ENCODE measurements at regions not wholly inside any gene's neighbourhood (a gene's known extent, or its start where the extent isn't known, plus 50 kb on each side); places are given as distances from the start of the nearest gene placed in this dataset.

- Histone ChIP-seq H3F3A (ENCODE audit: insufficient read depth, low read depth) (peaks cover 2% of the 10 kb centered on the region), H3K9me2 (ENCODE audit: insufficient read depth) (no peaks in the 10 kb centered on the region), H3K4me2 (no peak overlapping the region), H3K4me3 (no peak overlapping the region), H3K9me3 (ENCODE audit: insufficient read depth, low read depth) (no peaks in the 10 kb centered on the region), H3K27ac (no peak overlapping the region), H3K27me3 (ENCODE audit: insufficient read depth, low read depth) (no peaks in the 10 kb centered on the region), H4K20me1 (ENCODE audit: insufficient read depth) (no peaks in the 10 kb centered on the region), H3K36me3 (ENCODE audit: low read depth) (no peaks in the 10 kb centered on the region), H3K4me1 (replicated peaks; ENCODE audit: insufficient read depth) (peaks cover 8% of the 10 kb centered on the region), H3K79me2 (ENCODE audit: low read depth) (no peaks in the 10 kb centered on the region), H2AFZ (no peak overlapping the region)
- TF ChIP-seq EZH2 (IDR thresholded peaks at IDR 0.05; ENCODE audit: low read depth) (no peak), CTCF (conservative IDR thresholded peaks at IDR 0.05) (no peak)
- CTCF ChIA-PET = no interaction called here
- intact Hi-C loops (cut with micrococcal nuclease; ENCODE audit: unreplicated experiment) = no loop called here
- no TSS peak for BruUV-seq (replicated peaks)
- DNase-seq = no peak
- POLR2A ChIA-PET (ENCODE audit: unreplicated experiment) = no interaction called here
Measured at GRCh38 chr13:27336014-27336673, 65.5 kb downstream of the RASL11A start.

DNA sequence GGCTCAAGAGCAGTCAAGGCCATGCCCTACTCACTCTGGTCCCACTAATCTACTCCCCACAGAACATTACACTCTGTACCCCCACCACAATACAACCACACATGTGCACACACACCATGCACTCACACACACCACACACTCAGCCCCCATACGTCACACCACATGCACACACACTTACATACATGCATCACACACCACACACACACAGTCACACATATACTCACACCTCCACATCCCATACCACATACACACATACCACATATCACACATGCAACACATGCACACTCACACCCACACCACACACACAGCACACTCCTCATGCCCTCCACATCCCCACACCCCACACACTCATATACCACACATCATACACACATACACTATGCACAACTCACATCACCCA is 67.6 kb downstream of the RASL11A start:
- no peak overlapping the region for H2AFZ ChIP-seq
- no peaks in the 10 kb centered on the region for H3K79me2 ChIP-seq (ENCODE audit: low read depth)
- no peaks in the 10 kb centered on the region for H3K9me3 ChIP-seq (ENCODE audit: insufficient read depth, low read depth)
- no peak overlapping the region for H3K4me2 ChIP-seq
- no peak overlapping the region for H3K4me3 ChIP-seq
- no peak overlapping the region for H3K27ac ChIP-seq
- H3K27me3 ChIP-seq (ENCODE audit: insufficient read depth, low read depth) = no peaks in the 10 kb centered on the region
- DNase-seq = no peak
- H3K9me2 ChIP-seq (ENCODE audit: insufficient read depth) = no peaks in the 10 kb centered on the region
- POLR2A ChIA-PET (ENCODE audit: unreplicated experiment) = no interaction called here
- H4K20me1 ChIP-seq (ENCODE audit: insufficient read depth) = no peaks in the 10 kb centered on the region
- CTCF ChIA-PET = no interaction called here
- H3F3A ChIP-seq (ENCODE audit: insufficient read depth, low read depth) = peaks cover 22% of the 10 kb centered on the region
- BruUV-seq (replicated peaks) = no TSS peak
- intact Hi-C loops (cut with micrococcal nuclease; ENCODE audit: unreplicated experiment) = no loop called here
- TF ChIP-seq EZH2 (IDR thresholded peaks at IDR 0.05; ENCODE audit: low read depth) (no peak), CTCF (conservative IDR thresholded peaks at IDR 0.05) (no peak)
- peaks cover 25% of the 10 kb centered on the region for H3K4me1 ChIP-seq (replicated peaks; ENCODE audit: insufficient read depth)
- no peaks in the 10 kb centered on the region for H3K36me3 ChIP-seq (ENCODE audit: low read depth)

- POLR2A ChIA-PET (ENCODE audit: unreplicated experiment) = no interaction called here
- peaks cover 22% of the 10 kb centered on the region for H3F3A ChIP-seq (ENCODE audit: insufficient read depth, low read depth)
- H3K27me3 ChIP-seq (ENCODE audit: insufficient read depth, low read depth) = no peaks in the 10 kb centered on the region
- DNase-seq = no peak
- no TSS peak for BruUV-seq (replicated peaks)
- no peak overlapping the region for H2AFZ ChIP-seq
- intact Hi-C loops (cut with micrococcal nuclease; ENCODE audit: unreplicated experiment) = no loop called here
- TF ChIP-seq CTCF (conservative IDR thresholded peaks at IDR 0.05) = no peak
- no peaks in the 10 kb centered on the region for H4K20me1 ChIP-seq (ENCODE audit: insufficient read depth)
- H3K79me2 ChIP-seq (ENCODE audit: low read depth) = no peaks in the 10 kb centered on the region
- H3K9me2 ChIP-seq (ENCODE audit: insufficient read depth) = no peaks in the 10 kb centered on the region
- peaks cover 25% of the 10 kb centered on the region for H3K4me1 ChIP-seq (replicated peaks; ENCODE audit: insufficient read depth)
- H3K27ac ChIP-seq = no peak overlapping the region
- H3K4me3 ChIP-seq = no peak overlapping the region
- CTCF ChIA-PET = interaction anchor here (0.6 to 0.7 kb wide), 3 partner anchors 297 to 489 kb away, joined by 3 to 20 read pairs (median 15); no protein-coding TSS in a partner anchor
- H3K4me2 ChIP-seq = no peak overlapping the region
- no peaks in the 10 kb centered on the region for H3K36me3 ChIP-seq (ENCODE audit: low read depth)
- no peaks in the 10 kb centered on the region for H3K9me3 ChIP-seq (ENCODE audit: insufficient read depth, low read depth)
Measured at GRCh38 chr13:27338816-27339215, 68.2 kb downstream of the RASL11A start.
